Smooth muscle cell (in vitro differentiated cells): ENCODE measurements at regions not wholly inside any gene's neighbourhood (a gene's known extent, or its start where the extent isn't known, plus 50 kb on each side); places are given as distances from the start of the nearest gene placed in this dataset.

ENCODE experiments used
- DNase-seq: peaks from one replicate; lab custom pipeline; 2025; ENCODE audit not compliant: unreplicated experiment; lab: John Stamatoyannopoulos, UW
- H2AFZ ChIP-seq: fragments of 200-600 bp; sonication (generic); 2 replicates; pipeline ENCODE4 v1.6.0; 2016; ENCODE audit warnings: antibody characterized with exemption, low read depth, mild to moderate bottlenecking
- H3F3A ChIP-seq: fragments of 200-600 bp; sonication (generic); 2 replicates; pipeline ENCODE4 v1.6.0; 2017; ENCODE audit warnings: antibody characterized with exemption, low read depth
- H3K27ac ChIP-seq: fragments of 200-600 bp; sonication (generic); 2 replicates; pipeline ENCODE4 v1.5.1; 2016; ENCODE audit warnings: low read depth, mild to moderate bottlenecking
- H3K27me3 ChIP-seq: fragments of 200-600 bp; sonication (generic); 2 replicates; pipeline ENCODE4 v1.6.1; 2016; ENCODE audit warnings: low read depth, mild to moderate bottlenecking
- H3K36me3 ChIP-seq: fragments of 200-600 bp; sonication (generic); 2 replicates; pipeline ENCODE4 v1.5.1; 2016; ENCODE audit warnings: low read depth
- H3K4me1 ChIP-seq: fragments of 200-600 bp; sonication (generic); 2 replicates; pipeline ENCODE4 v1.5.1; 2016; ENCODE audit warnings: low read depth
- H3K4me2 ChIP-seq: fragments of 200-600 bp; sonication (generic); 2 replicates; pipeline ENCODE4 v1.6.0; 2016; ENCODE audit warnings: mild to moderate bottlenecking
- H3K4me3 ChIP-seq: fragments of 200-600 bp; sonication (generic); 2 replicates; pipeline ENCODE4 v1.5.1; 2016; ENCODE audit warnings: mild to moderate bottlenecking
- H3K79me2 ChIP-seq: fragments of 200-600 bp; sonication (generic); 2 replicates; pipeline ENCODE4 v1.6.0; 2016; ENCODE audit warnings: low read depth, mild to moderate bottlenecking
- H3K9ac ChIP-seq: fragments of 200-600 bp; sonication (generic); 2 replicates; pipeline ENCODE4 v1.6.0; 2016; ENCODE audit warnings: low read depth
- H3K9me3 ChIP-seq: fragments of 200-600 bp; sonication (generic); replicated peaks from 2 replicates; pipeline ENCODE4 v1.5.1; 2016; ENCODE audit warnings: low read depth
- H4K20me1 ChIP-seq: fragments of 200-600 bp; sonication (generic); 2 replicates; pipeline ENCODE4 v1.6.0; 2016; ENCODE audit warnings: low read depth
- WGBS: methylation state at CpG from one replicate; pipeline ENCODE4 v1.1.7; 2016; ENCODE audit warnings: low lambda C conversion rate; 5-methylcytosine and 5-hydroxymethylcytosine counted together
- TF ChIP-seq, protein P1 (sequence below): fragments of 200-600 bp; sonication (generic); IDR thresholded peaks from 2 replicates; pipeline ENCODE4 v1.5.1; 2017; ENCODE audit warnings: borderline replicate concordance, mild to moderate bottlenecking, antibody characterized with exemption; ENCODE audit not compliant: insufficient read depth, poor library complexity, severe bottlenecking

DNA sequence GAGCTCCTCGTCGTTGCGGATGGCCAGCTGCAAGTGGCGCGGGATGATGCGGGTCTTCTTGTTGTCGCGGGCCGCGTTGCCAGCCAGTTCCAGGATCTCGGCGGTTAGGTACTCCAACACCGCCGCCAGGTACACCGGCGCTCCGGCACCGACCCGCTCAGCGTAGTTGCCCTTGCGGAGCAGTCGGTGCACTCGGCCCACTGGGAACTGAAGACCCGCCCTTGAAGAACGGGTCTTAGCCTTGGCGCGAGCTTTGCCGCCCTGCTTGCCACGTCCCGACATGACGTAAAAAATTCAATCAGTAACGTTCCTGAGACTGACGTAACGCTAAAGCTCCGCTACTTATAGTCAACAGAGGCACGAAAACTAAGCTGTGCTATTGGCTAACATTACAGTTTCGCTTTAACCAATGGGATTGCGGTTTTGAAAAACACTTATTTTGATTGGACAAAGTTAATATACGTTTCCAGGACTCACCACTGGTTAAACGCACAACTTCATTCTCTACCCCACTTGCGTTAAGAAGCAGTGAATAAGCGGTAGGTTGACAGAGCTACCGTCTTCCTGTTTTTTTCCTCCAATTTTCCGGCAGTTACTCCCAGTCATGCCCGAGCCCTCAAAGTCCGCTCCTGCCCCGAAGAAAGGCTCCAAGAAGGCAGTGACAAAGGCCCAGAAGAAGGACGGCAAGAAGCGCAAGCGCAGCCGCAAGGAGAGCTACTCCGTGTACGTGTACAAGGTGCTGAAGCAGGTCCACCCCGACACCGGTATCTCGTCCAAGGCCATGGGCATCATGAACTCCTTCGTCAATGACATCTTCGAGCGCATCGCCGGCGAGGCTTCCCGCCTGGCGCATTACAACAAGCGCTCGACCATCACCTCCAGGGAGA lies 73.9 kb downstream of the OR2B2 start:
- Histone ChIP-seq H3F3A (peaks cover 18% of the 10 kb centered on the region), H3K4me1 (peaks cover 23% of the 10 kb centered on the region), H3K4me2 (peak overlapping the region; percentile 94), H2AFZ (peak overlapping the region; percentile 73), H3K9me3 (no peaks in the 10 kb centered on the region), H4K20me1 (peaks cover 5% of the 10 kb centered on the region), H3K27me3 (no peaks in the 10 kb centered on the region), H3K9ac (peak overlapping the region; percentile 99), H3K27ac (peak overlapping the region; percentile 99), H3K36me3 (no peaks in the 10 kb centered on the region), H3K4me3 (peak overlapping the region; percentile 72), H3K79me2 (peaks cover 31% of the 10 kb centered on the region)
- TF ChIP-seq, protein P1, sequence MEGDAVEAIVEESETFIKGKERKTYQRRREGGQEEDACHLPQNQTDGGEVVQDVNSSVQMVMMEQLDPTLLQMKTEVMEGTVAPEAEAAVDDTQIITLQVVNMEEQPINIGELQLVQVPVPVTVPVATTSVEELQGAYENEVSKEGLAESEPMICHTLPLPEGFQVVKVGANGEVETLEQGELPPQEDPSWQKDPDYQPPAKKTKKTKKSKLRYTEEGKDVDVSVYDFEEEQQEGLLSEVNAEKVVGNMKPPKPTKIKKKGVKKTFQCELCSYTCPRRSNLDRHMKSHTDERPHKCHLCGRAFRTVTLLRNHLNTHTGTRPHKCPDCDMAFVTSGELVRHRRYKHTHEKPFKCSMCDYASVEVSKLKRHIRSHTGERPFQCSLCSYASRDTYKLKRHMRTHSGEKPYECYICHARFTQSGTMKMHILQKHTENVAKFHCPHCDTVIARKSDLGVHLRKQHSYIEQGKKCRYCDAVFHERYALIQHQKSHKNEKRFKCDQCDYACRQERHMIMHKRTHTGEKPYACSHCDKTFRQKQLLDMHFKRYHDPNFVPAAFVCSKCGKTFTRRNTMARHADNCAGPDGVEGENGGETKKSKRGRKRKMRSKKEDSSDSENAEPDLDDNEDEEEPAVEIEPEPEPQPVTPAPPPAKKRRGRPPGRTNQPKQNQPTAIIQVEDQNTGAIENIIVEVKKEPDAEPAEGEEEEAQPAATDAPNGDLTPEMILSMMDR, result no peak
- no peak for DNase-seq
- under 1% methylated on average over 66 of the region's 66 CpGs for WGBS

DNA sequence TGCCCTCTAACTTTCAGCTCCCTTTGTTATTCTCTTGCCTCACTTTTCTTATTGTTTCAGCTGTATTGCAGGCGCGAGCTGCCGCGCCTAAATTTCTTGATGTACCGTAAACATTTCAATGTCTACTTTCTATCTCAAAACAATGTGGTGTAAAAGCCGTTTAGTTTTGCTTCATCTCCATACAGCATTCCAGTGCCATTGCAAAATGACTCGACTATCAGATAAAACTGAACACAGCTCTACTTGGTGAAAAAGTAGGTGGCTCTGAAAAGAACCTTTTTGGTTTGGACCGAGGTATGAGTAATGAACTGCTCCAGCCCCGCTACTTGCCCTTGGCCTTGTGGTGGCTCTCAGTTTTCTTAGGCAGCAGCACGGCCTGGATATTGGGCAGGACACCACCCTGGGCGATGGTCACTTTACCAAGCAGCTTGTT lies 74.6 kb downstream of the OR2B2 start:
- no peaks in the 10 kb centered on the region for H3K9me3 ChIP-seq
- peaks cover 31% of the 10 kb centered on the region for H3K79me2 ChIP-seq
- peaks cover 5% of the 10 kb centered on the region for H4K20me1 ChIP-seq
- peak overlapping the region; percentile 72 for H3K4me3 ChIP-seq
- H3K27ac ChIP-seq, result peak overlapping the region; percentile 99
- peak overlapping the region; percentile 99 for H3K9ac ChIP-seq
- H3K4me2 ChIP-seq, result peak overlapping the region; percentile 89
- peak overlapping the region; percentile 4 for H2AFZ ChIP-seq
- no peaks in the 10 kb centered on the region for H3K36me3 ChIP-seq
- no peak for DNase-seq
- no peaks in the 10 kb centered on the region for H3K27me3 ChIP-seq
- TF ChIP-seq, protein P1, result no peak
- peaks cover 18% of the 10 kb centered on the region for H3F3A ChIP-seq
- H3K4me1 ChIP-seq, result peaks cover 23% of the 10 kb centered on the region
- under 1% methylated on average over 11 of the region's 11 CpGs for WGBS

DNA sequence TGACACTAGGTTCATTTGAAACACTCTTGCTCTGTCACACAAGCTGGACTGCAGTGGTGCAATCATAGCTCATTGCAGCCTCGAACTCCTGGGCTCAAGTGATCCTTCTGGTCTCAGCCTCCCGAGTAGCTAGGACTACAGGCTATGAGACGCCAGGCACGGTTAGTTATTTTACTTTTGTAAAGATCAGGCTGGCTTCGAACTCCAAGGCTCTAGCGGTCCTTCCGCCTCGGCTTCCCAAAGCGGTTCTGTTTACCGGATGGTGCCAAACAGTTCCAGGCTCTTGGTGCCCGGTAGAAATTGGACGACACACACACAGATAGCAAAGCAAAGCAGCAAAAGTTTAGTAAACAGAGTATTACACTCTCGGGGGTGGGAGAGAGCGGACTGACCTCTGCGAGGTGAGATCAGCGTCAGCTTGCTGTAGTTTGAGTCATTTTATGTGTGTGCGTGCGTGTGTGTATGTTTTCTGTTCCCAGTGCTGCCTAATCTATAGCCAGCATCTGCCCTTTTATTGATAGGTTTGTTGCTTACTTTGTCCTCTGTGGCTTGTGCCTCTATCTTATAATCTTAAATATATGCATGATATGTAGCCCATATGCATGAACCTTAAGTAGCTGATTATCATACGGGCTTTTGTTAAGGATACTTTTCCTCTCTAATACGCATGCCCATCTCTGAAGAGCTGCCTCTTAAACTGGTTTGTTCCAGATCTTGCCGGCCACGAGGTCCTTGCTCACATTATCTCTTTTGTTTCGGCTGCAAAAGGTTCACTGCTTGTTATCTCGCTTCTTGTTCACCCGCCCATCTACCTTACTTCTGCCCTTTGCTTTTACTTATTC lies 75.2 kb downstream of the OR2B2 start:
- 1% methylated on average over 25 of the region's 25 CpGs for WGBS
- H3K27ac ChIP-seq, result peak overlapping the region; percentile 99
- no peak for DNase-seq
- peaks cover 31% of the 10 kb centered on the region for H3K79me2 ChIP-seq
- no peak overlapping the region for H2AFZ ChIP-seq
- H4K20me1 ChIP-seq, result peaks cover 5% of the 10 kb centered on the region
- peaks cover 18% of the 10 kb centered on the region for H3F3A ChIP-seq
- H3K4me3 ChIP-seq, result peak overlapping the region; percentile 72
- no peaks in the 10 kb centered on the region for H3K9me3 ChIP-seq
- TF ChIP-seq, protein P1, result no peak
- peak overlapping the region; percentile 89 for H3K4me2 ChIP-seq
- H3K36me3 ChIP-seq, result no peaks in the 10 kb centered on the region
- H3K4me1 ChIP-seq, result peaks cover 25% of the 10 kb centered on the region
- peak overlapping the region; percentile 99 for H3K9ac ChIP-seq
- H3K27me3 ChIP-seq, result no peaks in the 10 kb centered on the region
